Stomach (tissue), 4 donors: ENCODE measurements at regions not wholly inside any gene's neighbourhood (a gene's known extent, or its start where the extent isn't known, plus 50 kb on each side); places are given as distances from the start of the nearest gene placed in this dataset.

Experiments
- EP300 ChIP-seq: sonication (generic); formaldehyde crosslinking; IDR thresholded peaks from one replicate; pipeline ENCODE4 v1.6.1; 2017; ENCODE audit warnings: antibody characterized with exemption
- POLR2A ChIP-seq, 4 donors: fragments of 450-650 bp; IDR thresholded peaks; one replicate each; pipeline ENCODE4 v1.6.1; 2016; ENCODE audit warnings: antibody characterized with exemption in 4 of 4, control low read depth in 2 of 4, mild to moderate bottlenecking in 1 of 4, moderate library complexity in 1 of 4
- POLR2AphosphoS5 ChIP-seq, 3 donors: sonication (generic); formaldehyde crosslinking; IDR thresholded peaks; one replicate each; pipeline ENCODE4 v1.6.1; 2016; ENCODE audit warnings: antibody characterized with exemption in 3 of 3
- TF ChIP-seq, protein P1 (sequence below), 7 experiments: fragments of 450-650 bp in 4 of 7; fragments of 200-600 bp in 3 of 7; sonication (generic) in 3 of 7; IDR thresholded peaks; one replicate each; pipeline ENCODE4 v1.5.1; 2016 to 2019; ENCODE audit warnings: antibody characterized with exemption in 7 of 7, control low read depth in 2 of 7, mild to moderate bottlenecking in 1 of 7

- TF ChIP-seq EP300, result no peak
- TF ChIP-seq, protein P1, sequence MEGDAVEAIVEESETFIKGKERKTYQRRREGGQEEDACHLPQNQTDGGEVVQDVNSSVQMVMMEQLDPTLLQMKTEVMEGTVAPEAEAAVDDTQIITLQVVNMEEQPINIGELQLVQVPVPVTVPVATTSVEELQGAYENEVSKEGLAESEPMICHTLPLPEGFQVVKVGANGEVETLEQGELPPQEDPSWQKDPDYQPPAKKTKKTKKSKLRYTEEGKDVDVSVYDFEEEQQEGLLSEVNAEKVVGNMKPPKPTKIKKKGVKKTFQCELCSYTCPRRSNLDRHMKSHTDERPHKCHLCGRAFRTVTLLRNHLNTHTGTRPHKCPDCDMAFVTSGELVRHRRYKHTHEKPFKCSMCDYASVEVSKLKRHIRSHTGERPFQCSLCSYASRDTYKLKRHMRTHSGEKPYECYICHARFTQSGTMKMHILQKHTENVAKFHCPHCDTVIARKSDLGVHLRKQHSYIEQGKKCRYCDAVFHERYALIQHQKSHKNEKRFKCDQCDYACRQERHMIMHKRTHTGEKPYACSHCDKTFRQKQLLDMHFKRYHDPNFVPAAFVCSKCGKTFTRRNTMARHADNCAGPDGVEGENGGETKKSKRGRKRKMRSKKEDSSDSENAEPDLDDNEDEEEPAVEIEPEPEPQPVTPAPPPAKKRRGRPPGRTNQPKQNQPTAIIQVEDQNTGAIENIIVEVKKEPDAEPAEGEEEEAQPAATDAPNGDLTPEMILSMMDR (IDR thresholded peaks at IDR 0.05), result no peak
- TF ChIP-seq POLR2AphosphoS5 (IDR thresholded peaks at IDR 0.05), result no peak
- no peak for TF ChIP-seq POLR2A (IDR thresholded peaks at IDR 0.05)
Observed at GRCh38 chr21:21897275-21897883, 899.2 kb downstream of the NCAM2 start.
